ENCODE measurements at regions not wholly inside any gene's neighbourhood (a gene's known extent, or its start where the extent isn't known, plus 50 kb on each side); places are given as distances from the start of the nearest gene placed in this dataset.

DNA sequence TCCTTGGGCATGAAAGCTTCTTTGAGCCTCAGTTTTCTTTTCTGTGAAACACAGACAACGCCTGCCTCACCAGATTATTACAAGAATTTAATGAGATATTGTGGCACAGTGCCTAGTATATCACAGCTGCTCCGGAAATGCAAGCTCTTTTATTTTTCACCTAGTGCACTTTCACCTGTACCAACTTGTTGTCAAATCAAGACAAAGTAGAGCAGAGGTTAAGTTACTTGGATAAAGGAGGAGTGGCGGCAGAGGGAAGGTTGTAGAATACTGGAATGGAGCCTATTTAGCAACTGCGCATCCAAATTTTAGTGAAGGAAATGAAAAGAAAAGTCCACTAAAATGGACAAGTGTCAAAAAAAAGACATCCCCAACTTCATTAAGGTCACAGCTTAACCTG is 54.9 kb upstream of the RHOBTB1 start:
- no peaks in the 10 kb centered on the region for H3K9me1 ChIP-seq (ENCODE audit: control insufficient read depth, extremely low read depth, insufficient read depth, low read length)
- H3K36me3 ChIP-seq (ENCODE audit: control insufficient read depth in 2 of 2, extremely low read depth in 1 of 2, insufficient read depth in 2 of 2, low read length in 2 of 2), result no peaks in the 10 kb centered on the region
- FAIRE-seq, result peak; percentile 20
- no peaks in the 10 kb centered on the region for H3K79me2 ChIP-seq (ENCODE audit: control insufficient read depth, insufficient read depth, low read length)
- no peak for DNase-seq (ENCODE audit: low read depth, low spot score)
- no peaks in the 10 kb centered on the region for H3K9me3 ChIP-seq (ENCODE audit: control insufficient read depth, low read depth, low read length)
- TF ChIP-seq, protein P1, sequence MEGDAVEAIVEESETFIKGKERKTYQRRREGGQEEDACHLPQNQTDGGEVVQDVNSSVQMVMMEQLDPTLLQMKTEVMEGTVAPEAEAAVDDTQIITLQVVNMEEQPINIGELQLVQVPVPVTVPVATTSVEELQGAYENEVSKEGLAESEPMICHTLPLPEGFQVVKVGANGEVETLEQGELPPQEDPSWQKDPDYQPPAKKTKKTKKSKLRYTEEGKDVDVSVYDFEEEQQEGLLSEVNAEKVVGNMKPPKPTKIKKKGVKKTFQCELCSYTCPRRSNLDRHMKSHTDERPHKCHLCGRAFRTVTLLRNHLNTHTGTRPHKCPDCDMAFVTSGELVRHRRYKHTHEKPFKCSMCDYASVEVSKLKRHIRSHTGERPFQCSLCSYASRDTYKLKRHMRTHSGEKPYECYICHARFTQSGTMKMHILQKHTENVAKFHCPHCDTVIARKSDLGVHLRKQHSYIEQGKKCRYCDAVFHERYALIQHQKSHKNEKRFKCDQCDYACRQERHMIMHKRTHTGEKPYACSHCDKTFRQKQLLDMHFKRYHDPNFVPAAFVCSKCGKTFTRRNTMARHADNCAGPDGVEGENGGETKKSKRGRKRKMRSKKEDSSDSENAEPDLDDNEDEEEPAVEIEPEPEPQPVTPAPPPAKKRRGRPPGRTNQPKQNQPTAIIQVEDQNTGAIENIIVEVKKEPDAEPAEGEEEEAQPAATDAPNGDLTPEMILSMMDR (optimal IDR thresholded peaks at IDR 0.05 in 1 of 3, IDR thresholded peaks at IDR 0.05 in 1 of 3, conservative IDR thresholded peaks at IDR 0.05 in 1 of 3; ENCODE audit: extremely low read depth in 1 of 3, insufficient read depth in 2 of 3, low read length in 3 of 3), result no peak
- no peak for TF ChIP-seq EZH2 (IDR thresholded peaks at IDR 0.05; ENCODE audit: low read length)
- no peak overlapping the region for H3K4me2 ChIP-seq (ENCODE audit: control insufficient read depth, extremely low read depth, insufficient read depth, low read depth, low read length)
- H3K4me1 ChIP-seq (ENCODE audit: control insufficient read depth, extremely low read depth, insufficient read depth, low read length), result peaks cover 6% of the 10 kb centered on the region
- H2AFZ ChIP-seq (ENCODE audit: control insufficient read depth, low read length), result peak overlapping the region; percentile 0
- H3K9ac ChIP-seq (ENCODE audit: control insufficient read depth, extremely low read depth, insufficient read depth, low read length), result no peak overlapping the region
- no peak overlapping the region for H3K27ac ChIP-seq (ENCODE audit: control insufficient read depth, insufficient read depth, low read length)
- H3K27me3 ChIP-seq (ENCODE audit: control insufficient read depth, extremely low read depth, insufficient read depth, low read length), result no peaks in the 10 kb centered on the region
- dilution Hi-C loops (cut with MboI; ENCODE audit: extremely low pct_ligation_motif_present, low sequenced_read_pairs), result no loop called here
- H3K4me3 ChIP-seq (ENCODE audit: control insufficient read depth in 2 of 3, extremely low read depth in 1 of 3, insufficient read depth in 2 of 3, low read depth in 1 of 3, low read length in 3 of 3), result no peak overlapping the region
- H4K20me1 ChIP-seq (ENCODE audit: control insufficient read depth, extremely low read depth, insufficient read depth, low read length), result no peaks in the 10 kb centered on the region

DNA sequence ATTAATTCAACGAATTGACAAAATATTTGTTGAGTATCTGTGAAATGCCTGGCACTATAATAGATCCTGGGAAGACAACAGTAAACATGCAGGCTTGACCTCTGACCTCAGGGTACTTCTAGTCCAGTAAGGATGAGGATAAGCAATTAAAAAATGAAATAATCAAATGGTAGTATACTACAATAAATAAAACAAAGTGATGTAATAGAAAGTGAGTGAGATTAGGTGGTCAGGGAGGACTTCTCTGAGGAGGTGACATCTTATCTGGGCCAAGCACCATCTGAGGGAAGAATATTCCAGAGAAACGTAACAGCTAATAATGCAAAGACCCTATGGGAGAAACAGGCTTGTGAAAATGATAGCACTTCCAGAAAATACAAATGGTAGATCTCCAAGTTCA is 50.1 kb upstream of the RHOBTB1 start:
- Histone ChIP-seq H4K20me1 (ENCODE audit: control insufficient read depth, extremely low read depth, insufficient read depth, low read length) (no peaks in the 10 kb centered on the region), H3K4me1 (ENCODE audit: control insufficient read depth, extremely low read depth, insufficient read depth, low read length) (peaks cover 8% of the 10 kb centered on the region), H3K9me3 (ENCODE audit: control insufficient read depth, low read depth, low read length) (no peaks in the 10 kb centered on the region), H3K36me3 (ENCODE audit: control insufficient read depth in 2 of 2, extremely low read depth in 1 of 2, insufficient read depth in 2 of 2, low read length in 2 of 2) (no peaks in the 10 kb centered on the region), H3K9me1 (ENCODE audit: control insufficient read depth, extremely low read depth, insufficient read depth, low read length) (no peaks in the 10 kb centered on the region), H3K27me3 (ENCODE audit: control insufficient read depth, extremely low read depth, insufficient read depth, low read length) (no peaks in the 10 kb centered on the region), H3K4me2 (ENCODE audit: control insufficient read depth, extremely low read depth, insufficient read depth, low read depth, low read length) (no peak overlapping the region), H2AFZ (ENCODE audit: control insufficient read depth, low read length) (no peak overlapping the region), H3K4me3 (ENCODE audit: control insufficient read depth in 2 of 3, extremely low read depth in 1 of 3, insufficient read depth in 2 of 3, low read depth in 1 of 3, low read length in 3 of 3) (no peak overlapping the region), H3K9ac (ENCODE audit: control insufficient read depth, extremely low read depth, insufficient read depth, low read length) (no peak overlapping the region), H3K79me2 (ENCODE audit: control insufficient read depth, insufficient read depth, low read length) (no peaks in the 10 kb centered on the region), H3K27ac (ENCODE audit: control insufficient read depth, insufficient read depth, low read length) (no peak overlapping the region)
- dilution Hi-C loops (cut with MboI; ENCODE audit: extremely low pct_ligation_motif_present, low sequenced_read_pairs), result no loop called here
- no peak for FAIRE-seq
- TF ChIP-seq EZH2 (IDR thresholded peaks at IDR 0.05; ENCODE audit: low read length), result no peak
- TF ChIP-seq, protein P1 (optimal IDR thresholded peaks at IDR 0.05 in 1 of 3, IDR thresholded peaks at IDR 0.05 in 1 of 3, conservative IDR thresholded peaks at IDR 0.05 in 1 of 3; ENCODE audit: extremely low read depth in 1 of 3, insufficient read depth in 2 of 3, low read length in 3 of 3), result no peak
- no peak for DNase-seq (ENCODE audit: low read depth, low spot score)

Measured in keratinocyte (primary cell).